Activated naive CD4-positive, alpha-beta T cell treated with anti-CD3 and anti-CD28 coated beads, Interleukin-2, amount 50 U/mL, for 72 hours (primary cell): ENCODE measurements at regions not wholly inside any gene's neighbourhood (a gene's known extent, or its start where the extent isn't known, plus 50 kb on each side); places are given as distances from the start of the nearest gene placed in this dataset.

Experiments used
- ATAC-seq, 2 donors: fragments of 150-1000 bp; cut with Tn5 transposase; 2 replicates each; pipeline ENCODE4 v1.10.0; 2021; ENCODE audit warnings: mild to moderate bottlenecking in 2 of 2, moderate library complexity in 2 of 2
- DNase-seq, 2 donors: peaks; one replicate each; pipeline ENCODE4 v3.0.0; 2021 to 2022; ENCODE audit warnings: low spot score in 2 of 2
- H3K27ac Mint-ChIP-seq, 2 donors: one replicate each; pipeline ENCODE4 v1.8.0; 2022; ENCODE audit warnings: mild to moderate bottlenecking in 2 of 2, mixed read lengths in 2 of 2
- H3K36me3 Mint-ChIP-seq, 2 donors: one replicate each; pipeline ENCODE4 v1.8.0; 2022; ENCODE audit warnings: mixed read lengths in 2 of 2
- H3K9me3 Mint-ChIP-seq, 2 donors: one replicate each; pipeline ENCODE4 v1.8.0; 2022; ENCODE audit warnings: mixed read lengths in 2 of 2

DNA sequence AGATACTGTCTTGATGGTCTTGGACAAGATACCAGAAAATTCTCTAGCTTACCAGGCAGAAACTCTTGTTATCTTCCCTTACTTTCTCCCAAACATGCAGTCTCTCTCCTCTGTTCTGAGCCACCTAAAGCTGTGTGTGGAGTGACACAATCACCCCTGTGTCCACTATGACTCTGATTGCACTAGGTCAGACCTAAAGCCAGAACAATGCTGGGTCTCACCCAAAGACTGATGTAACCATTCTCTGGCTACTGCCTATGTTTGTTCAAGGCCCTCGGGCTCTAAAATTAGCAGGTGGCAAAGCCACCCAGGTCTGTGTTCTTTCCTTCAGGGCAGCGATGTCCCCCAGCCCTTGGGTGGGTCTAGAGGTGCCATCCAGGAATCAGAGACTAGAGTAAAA is 200.5 kb downstream of the KCNA4 start:
- no peak for ATAC-seq
- Mint-ChIP-seq H3K27ac (no peak overlapping the region), H3K36me3 (no peaks in the 10 kb centered on the region), H3K9me3 (peaks cover 19 to 29% of the 10 kb centered on the region in 2 donors)
- no peak for DNase-seq

DNA sequence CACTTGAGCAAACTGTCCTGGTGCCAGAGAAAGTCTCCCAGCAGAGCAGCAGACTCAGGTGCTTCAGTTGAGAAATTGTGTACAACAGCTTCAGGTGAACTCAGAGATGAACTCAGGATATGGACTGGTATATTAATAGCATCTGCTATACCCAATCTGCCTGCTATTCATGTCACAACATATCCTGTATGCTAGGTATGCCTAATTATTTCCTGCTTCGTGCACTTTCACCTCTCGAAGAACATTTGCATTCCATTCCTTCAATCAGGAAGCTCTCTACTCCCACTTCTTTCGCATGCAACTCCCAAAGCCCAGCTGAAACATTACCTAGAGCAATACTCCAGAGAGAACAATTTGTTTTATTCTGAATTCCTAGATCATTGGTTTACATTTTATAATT is 207.7 kb downstream of the KCNA4 start:
- H3K36me3 Mint-ChIP-seq = no peaks in the 10 kb centered on the region
- DNase-seq (no peak), ATAC-seq (no peak)
- no peak overlapping the region for H3K27ac Mint-ChIP-seq
- peaks cover 4 to 13% of the 10 kb centered on the region in 2 donors for H3K9me3 Mint-ChIP-seq

DNA sequence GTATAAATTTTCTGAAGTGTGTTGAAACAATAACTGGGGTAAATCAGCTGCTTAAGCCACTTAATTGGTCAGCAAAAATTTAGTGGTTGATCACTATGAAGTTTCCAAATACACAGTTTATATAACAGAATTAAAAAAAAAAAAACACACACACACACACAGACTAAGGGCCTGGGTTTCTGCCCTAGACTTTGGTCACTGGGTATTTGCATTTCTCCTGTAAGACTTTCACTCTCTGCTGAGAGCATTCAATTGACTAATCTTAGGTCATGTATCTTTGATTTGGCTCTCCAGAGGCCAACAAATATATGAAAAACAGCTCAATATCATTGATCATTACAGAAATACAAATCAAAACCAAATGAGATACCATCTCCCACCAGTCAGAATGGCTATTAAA is 214.3 kb downstream of the KCNA4 start:
- no peak for ATAC-seq
- Mint-ChIP-seq H3K36me3 (no peaks in the 10 kb centered on the region), H3K27ac (no peak overlapping the region), H3K9me3 (peaks cover 0 to 7% of the 10 kb centered on the region in 2 donors)
- no peak for DNase-seq

DNA sequence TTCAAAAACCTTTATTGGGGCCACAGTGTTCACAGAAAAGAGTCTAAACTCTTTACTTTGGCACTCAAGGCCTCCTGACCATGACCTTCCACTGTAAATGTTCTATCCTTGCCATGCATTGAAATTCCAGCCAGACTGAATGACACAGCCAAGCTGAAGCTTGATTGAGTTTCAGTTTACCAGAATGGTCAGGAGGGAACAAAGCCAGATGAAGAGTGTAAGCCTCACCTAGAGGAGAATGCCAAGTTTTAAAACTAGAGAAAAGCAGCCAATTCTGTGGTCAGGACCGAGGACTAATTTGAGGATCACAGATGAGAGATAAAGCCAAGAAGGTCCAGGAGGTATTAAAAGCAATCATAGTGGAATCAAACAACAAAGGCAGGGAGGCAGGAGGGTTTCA is 215.3 kb downstream of the KCNA4 start:
- H3K36me3 Mint-ChIP-seq = no peaks in the 10 kb centered on the region
- no peak for ATAC-seq
- no peak overlapping the region for H3K27ac Mint-ChIP-seq
- no peak for DNase-seq
- peaks cover 0 to 12% of the 10 kb centered on the region in 2 donors for H3K9me3 Mint-ChIP-seq

DNA sequence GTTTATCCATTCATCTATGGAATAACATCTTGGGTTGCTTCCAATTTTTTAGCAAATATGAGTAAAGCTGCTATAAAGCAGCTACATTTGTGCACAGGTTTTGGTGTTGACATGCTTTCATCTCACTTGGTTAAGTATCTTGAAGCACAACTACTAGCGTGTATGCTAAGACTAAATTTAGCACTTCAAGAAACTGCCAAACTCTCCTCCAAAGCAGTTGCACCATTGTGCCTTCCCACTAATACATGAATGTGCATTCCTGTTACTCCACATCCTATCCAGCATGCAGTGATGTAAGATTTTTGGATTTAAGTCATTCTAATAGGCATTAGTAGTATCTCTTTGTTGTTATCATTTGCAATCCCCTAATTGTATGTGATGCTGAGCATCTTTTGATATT is 230.7 kb downstream of the KCNA4 start:
- Mint-ChIP-seq H3K9me3 (peaks cover 13 to 23% of the 10 kb centered on the region in 2 donors), H3K36me3 (peaks cover 0 to under 1% of the 10 kb centered on the region in 2 donors), H3K27ac (no peak overlapping the region)
- ATAC-seq = no peak
- DNase-seq = no peak

DNA sequence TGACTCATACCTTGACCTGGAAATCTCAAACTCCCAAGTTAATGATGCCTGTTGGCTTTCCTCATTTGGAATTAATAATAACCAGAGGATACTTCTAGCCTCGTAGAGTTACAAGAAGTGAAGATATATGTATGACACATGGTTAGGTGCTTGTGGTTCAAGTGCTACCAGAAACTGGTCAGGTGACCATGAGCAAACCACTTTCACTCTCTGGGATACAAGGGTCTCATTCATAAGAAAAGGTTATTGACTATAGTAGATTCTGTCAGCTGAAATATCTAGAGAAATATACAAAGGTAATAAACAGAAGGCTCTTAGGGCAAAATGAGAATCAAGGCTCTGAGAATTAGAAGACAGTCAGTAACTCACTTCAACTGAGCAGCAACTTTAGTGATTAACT is 233.3 kb downstream of the KCNA4 start:
- ATAC-seq = no peak
- no peak for DNase-seq
- Mint-ChIP-seq H3K9me3 (peaks cover 22 to 24% of the 10 kb centered on the region in 2 donors), H3K27ac (no peak overlapping the region), H3K36me3 (peaks cover 0 to 5% of the 10 kb centered on the region in 2 donors)

DNA sequence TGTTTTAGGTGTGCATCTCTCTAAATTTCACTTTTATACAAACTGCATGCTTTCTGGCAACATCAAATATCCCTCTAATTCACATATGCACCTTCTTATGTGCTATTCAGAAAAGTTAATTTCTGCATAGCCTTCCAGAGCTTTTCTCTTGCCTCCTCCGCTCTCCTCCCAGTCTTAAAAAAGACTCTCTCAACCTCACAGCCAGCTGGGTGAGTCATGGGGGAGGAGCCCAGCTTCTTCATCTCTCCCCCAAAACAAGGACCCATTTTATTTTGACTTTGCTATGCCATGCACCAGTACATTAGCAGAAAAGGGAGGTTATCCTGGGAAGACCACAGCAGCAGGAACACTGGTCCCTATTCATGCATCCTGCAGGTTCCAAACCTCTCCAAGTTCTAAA is 234.4 kb downstream of the KCNA4 start:
- no peak overlapping the region for H3K27ac Mint-ChIP-seq
- ATAC-seq (no peak), DNase-seq (no peak)
- peaks cover 26 to 27% of the 10 kb centered on the region in 2 donors for H3K9me3 Mint-ChIP-seq
- peaks cover 0 to 5% of the 10 kb centered on the region in 2 donors for H3K36me3 Mint-ChIP-seq

DNA sequence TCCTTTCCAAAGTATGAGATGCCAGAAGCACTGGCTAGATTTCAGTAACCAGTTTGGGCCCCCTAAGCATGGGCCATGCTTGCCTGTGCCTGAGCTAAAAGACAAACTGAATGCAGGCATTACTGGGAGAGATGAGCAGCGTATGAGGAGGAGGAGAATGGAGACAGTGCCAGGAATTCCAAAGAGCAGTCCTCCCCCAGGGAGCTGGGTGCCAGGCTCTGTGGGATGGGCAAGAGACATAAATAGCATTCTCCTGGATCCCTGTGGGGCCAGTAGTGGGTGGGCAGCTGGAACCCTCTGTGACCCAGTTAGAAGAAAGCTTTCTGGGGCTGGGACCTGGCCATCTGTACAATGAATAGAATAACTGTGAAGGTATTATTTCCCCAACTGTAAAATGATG is 235.6 kb downstream of the KCNA4 start:
- Mint-ChIP-seq H3K36me3 (peaks cover 0 to 5% of the 10 kb centered on the region in 2 donors), H3K27ac (no peak overlapping the region), H3K9me3 (peaks cover 26 to 28% of the 10 kb centered on the region in 2 donors)
- no peak for ATAC-seq
- no peak for DNase-seq

DNA sequence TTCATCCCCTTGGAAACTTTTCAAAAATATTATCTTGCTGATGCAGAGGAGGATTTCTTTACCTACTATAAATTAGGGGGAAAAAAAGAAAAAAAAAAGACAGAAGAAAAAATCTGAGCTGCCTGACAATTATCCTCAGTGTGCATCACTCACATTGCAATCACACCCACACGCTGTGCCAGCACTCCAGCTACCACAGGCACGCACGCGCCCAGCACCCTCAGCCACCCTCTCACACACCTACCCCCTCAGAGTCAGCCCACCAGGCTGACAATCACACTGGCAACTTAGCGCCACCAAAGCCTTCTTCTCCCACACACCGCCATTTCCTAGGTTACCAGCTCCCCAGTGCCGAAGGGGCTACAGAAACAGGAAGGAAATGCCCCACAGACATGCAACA is 236.1 kb downstream of the KCNA4 start:
- DNase-seq (no peak), ATAC-seq (no peak)
- no peak overlapping the region for H3K27ac Mint-ChIP-seq
- peaks cover 25 to 26% of the 10 kb centered on the region in 2 donors for H3K9me3 Mint-ChIP-seq
- H3K36me3 Mint-ChIP-seq = peaks cover 0 to 5% of the 10 kb centered on the region in 2 donors

DNA sequence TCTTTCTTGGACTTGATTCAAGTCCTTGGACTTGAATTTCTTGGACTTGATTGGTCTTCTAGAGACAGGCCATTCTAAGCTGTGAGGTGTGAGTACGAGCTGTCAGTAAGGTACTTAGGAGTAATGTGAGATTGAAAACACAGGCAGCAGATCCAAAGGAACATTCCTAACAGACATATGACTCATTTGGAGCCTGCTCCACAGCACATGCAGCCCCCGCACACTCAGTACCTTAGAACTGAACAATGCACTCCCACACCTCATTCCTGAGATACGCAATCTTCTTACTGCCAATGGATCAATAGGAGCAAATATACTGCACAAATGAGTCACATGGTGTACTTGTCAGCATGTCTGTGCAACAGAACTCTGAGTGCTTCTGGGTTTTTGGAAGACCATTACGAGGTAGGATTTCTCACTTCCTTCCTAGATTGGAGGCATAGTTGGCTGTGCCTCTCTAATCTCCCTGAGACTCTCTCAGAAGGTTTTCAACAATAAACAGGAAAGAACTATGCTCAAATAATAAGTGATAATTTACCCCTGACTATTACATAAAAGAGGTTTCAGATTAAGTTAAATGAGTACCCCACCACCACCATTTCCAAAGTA is 243.1 kb downstream of the KCNA4 start:
- H3K27ac Mint-ChIP-seq = no peak overlapping the region
- DNase-seq = no peak
- ATAC-seq = no peak
- H3K36me3 Mint-ChIP-seq = peaks cover 6 to 15% of the 10 kb centered on the region in 2 donors
- H3K9me3 Mint-ChIP-seq = peaks cover 20 to 26% of the 10 kb centered on the region in 2 donors

DNA sequence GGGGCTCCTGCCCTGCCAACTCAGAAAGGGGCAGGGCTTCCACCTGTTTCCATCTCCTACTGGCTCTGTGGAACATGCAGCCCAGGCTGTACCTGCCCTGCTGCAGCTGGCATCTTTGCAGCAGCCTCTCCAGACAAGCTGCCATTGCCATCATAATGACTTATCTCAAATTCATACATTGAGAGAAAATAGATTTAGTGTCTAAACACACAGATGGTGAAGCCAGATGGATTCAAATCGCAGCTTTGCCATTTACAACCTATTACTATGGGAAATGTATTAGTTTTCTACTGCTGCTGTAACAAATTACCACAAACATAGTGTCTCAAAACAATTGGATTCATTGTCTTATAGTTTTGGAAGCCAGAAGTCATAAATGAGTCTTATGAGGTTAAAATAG is 260.0 kb downstream of the KCNA4 start:
- Mint-ChIP-seq H3K36me3 (peaks cover 5 to 10% of the 10 kb centered on the region in 2 donors), H3K27ac (no peak overlapping the region), H3K9me3 (peaks cover 16 to 35% of the 10 kb centered on the region in 2 donors)
- ATAC-seq (no peak), DNase-seq (no peak)

DNA sequence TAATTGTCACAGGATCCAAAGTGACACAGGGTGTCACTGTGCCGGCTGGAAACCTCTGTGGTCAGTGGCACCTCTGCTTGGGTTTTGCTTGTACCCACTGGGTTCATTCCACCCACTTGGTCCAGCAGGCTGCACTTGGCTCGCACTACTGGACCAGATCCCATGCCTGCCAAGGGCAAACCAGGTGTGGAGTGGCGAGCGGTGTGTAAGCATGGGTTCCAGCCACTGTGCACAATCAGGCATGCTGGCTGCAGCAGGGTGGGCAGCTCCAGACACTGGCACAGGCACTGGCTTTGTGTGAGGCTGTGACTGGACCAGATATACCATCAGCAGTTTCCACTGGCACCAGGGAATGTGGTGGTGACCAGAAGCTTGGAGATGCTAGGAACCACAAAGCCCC is 261.4 kb downstream of the KCNA4 start:
- no peak overlapping the region for H3K27ac Mint-ChIP-seq
- H3K9me3 Mint-ChIP-seq = peaks cover 16 to 25% of the 10 kb centered on the region in 2 donors
- ATAC-seq (no peak), DNase-seq (no peak)
- H3K36me3 Mint-ChIP-seq = peaks cover 5 to 7% of the 10 kb centered on the region in 2 donors

DNA sequence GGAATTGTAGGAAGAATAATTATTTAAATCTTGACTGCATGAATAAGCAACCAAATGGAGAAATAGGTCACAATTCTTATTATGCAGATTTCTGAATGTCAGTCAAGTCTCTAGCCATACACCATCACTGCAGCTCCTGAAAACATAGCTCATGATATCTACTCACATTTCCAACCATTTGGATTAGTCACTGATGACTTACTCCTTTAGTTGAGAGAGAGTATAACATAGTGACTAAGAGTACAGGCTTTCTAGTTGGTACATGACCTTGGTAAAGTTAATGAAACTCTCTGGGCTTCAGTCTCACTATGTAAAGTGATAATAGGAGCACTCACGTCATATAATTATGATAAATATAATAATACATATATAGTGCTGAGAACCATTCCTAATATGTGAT is 265.2 kb downstream of the KCNA4 start:
- Mint-ChIP-seq H3K27ac (no peak overlapping the region), H3K9me3 (peaks cover 10 to 22% of the 10 kb centered on the region in 2 donors), H3K36me3 (peaks cover 0 to 5% of the 10 kb centered on the region in 2 donors)
- DNase-seq (no peak), ATAC-seq (no peak)

DNA sequence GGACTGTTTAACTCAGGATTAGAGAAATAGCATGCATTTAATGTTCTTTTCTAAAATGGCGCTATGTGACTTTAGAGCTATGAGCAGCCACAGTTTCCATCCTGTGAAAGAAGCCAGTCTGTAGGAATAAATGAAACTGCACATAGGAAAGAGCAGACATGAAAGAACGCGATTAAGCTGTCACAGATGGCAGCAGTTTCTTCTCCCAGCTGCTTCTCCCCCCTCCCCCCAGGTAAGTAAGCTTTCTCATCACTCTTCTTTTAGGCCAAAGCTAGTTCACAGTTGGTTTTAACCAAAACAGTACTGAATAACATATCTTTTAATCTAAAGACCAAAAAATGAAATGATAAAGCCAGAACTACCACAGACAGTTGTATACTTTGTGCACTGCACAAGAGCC is 266.4 kb downstream of the KCNA4 start:
- DNase-seq (no peak), ATAC-seq (no peak)
- peaks cover 14 to 26% of the 10 kb centered on the region in 2 donors for H3K9me3 Mint-ChIP-seq
- H3K36me3 Mint-ChIP-seq = peaks cover 0 to 5% of the 10 kb centered on the region in 2 donors
- no peak overlapping the region for H3K27ac Mint-ChIP-seq

DNA sequence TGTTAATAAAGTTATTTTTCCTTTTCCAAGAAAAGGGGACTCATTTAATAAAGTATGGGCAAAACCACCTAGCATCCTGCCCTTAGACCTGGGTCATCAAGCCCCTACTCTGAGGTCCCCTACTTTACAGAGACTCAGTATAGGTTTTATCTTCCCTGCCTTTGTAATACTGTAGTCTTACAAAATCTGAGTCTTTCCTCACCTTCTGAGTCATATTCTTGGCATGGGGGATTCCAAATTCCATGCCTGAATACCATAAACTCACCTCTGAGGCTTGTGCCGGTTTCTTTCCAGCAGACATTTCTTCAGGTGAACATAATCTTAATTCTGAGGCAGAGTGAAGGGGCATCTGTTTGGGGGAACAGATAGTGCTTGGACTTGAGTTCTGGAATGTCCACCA is 282.5 kb downstream of the KCNA4 start:
- Mint-ChIP-seq H3K9me3 (peaks cover 15 to 16% of the 10 kb centered on the region in 2 donors), H3K36me3 (peaks cover 0 to 6% of the 10 kb centered on the region in 2 donors), H3K27ac (no peak overlapping the region)
- ATAC-seq (no peak), DNase-seq (no peak)

DNA sequence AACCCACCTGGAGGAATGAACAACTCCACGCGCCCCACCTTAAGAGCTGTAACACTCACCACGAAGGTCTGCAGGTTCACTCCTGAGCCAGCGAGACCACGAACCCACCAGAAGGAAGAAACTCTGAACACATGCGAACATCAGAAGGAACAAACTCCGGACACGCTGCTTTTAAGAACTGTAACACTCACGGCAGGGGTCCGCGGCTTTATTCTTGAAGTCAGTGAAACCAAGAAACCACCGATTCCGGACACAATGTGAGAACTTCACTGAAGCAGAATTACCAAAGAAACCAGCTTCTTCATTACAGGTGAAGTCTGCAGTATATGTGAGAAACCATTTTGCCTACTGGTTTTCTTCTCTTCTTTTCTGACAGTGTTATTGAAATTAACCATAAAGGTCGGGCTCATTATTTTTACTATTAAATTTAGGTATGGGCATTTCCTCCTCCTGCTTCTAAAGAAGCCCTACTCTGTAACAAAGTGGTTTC is 303.0 kb downstream of the KCNA4 start:
- no peak for ATAC-seq
- no peak for DNase-seq
- H3K9me3 Mint-ChIP-seq = peaks cover 22 to 27% of the 10 kb centered on the region in 2 donors

DNA sequence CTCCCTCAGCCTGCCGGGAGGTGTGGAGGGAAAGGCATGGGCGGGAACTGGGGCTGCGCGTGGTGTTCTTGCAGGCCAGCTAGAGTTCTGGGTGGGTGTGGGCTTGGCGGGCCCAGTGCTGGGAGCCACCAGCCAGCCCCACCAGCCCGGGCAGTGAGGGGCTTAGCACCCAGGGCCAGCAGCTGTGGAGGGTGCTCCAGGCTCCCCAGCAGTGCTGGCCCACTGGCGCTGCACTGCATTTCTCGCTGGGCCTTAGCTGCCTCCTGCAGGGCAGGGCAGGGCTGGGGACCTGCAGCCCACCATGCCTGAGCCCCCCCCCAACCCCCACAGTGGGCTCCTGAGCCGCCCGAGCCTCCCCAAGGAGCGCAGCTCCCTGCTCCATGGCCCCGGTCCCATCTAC is 304.2 kb downstream of the KCNA4 start:
- Mint-ChIP-seq H3K36me3 (peaks cover 0 to 7% of the 10 kb centered on the region in 2 donors), H3K9me3 (peaks cover 17 to 27% of the 10 kb centered on the region in 2 donors), H3K27ac (no peak overlapping the region)
- ATAC-seq (no peak), DNase-seq (no peak)

More for the DNA sequence above, 303.0 kb downstream of the KCNA4 start:
- no peak overlapping the region for H3K27ac Mint-ChIP-seq
- H3K36me3 Mint-ChIP-seq = peaks cover 0 to 7% of the 10 kb centered on the region in 2 donors

DNA sequence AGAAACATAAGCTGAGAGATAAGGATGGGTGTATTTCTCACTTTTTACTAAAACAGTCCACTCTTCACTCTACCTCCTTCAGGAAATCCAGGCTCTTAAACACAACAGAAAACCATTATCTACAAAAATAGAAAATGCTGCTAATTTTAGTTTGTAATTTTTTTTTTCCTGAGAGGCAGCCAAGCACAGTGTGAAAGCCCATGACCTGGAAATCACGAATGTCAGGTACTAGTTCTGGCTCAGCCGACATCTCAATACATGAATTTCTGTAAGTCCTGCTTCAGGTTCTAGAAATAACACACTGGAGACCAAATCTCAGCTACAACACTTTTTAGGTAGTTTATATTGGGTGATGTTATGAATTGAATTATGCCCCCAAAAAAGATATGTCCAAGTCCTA is 308.9 kb downstream of the KCNA4 start:
- no peaks in the 10 kb centered on the region for H3K36me3 Mint-ChIP-seq
- H3K27ac Mint-ChIP-seq = no peak overlapping the region
- peaks cover 24% of the 10 kb centered on the region in 2 donors for H3K9me3 Mint-ChIP-seq
- no peak for ATAC-seq
- no peak for DNase-seq
